ENCODE measurements at regions not wholly inside any gene's neighbourhood (a gene's known extent, or its start where the extent isn't known, plus 50 kb on each side); places are given as distances from the start of the nearest gene placed in this dataset.

- no peak for TF ChIP-seq CTCF (conservative IDR thresholded peaks at IDR 0.05; ENCODE audit: low read depth, low read length)
- no peak for TF ChIP-seq EZH2 (IDR thresholded peaks at IDR 0.05; ENCODE audit: borderline replicate concordance, low read depth, low read length, poor library complexity, severe bottlenecking)
Measured at GRCh38 chr6:81003156-81003555, 749.3 kb downstream of the TENT5A start.
